HFFc6 (cell line): ENCODE measurements at regions not wholly inside any gene's neighbourhood (a gene's known extent, or its start where the extent isn't known, plus 50 kb on each side); places are given as distances from the start of the nearest gene placed in this dataset.

ENCODE experiments used
- DNase-seq: peaks from one replicate; pipeline ENCODE4 v3.0.0-alpha.2; 2018
- H3K27ac Mint-ChIP-seq: 2 replicates; pipeline ENCODE4 v1.8.0; 2020; ENCODE audit warnings: mild to moderate bottlenecking, mixed read lengths
- H3K27me3 Mint-ChIP-seq: 2 replicates; pipeline ENCODE4 v1.8.0; 2021; ENCODE audit warnings: mild to moderate bottlenecking, moderate library complexity, mixed read lengths; ENCODE audit not compliant: insufficient read depth
- H3K36me3 Mint-ChIP-seq: 2 replicates; pipeline ENCODE4 v1.8.0; 2021; ENCODE audit warnings: low read depth, mixed read lengths
- H3K4me1 Mint-ChIP-seq: 2 replicates; pipeline ENCODE4 v1.8.0; 2020; ENCODE audit warnings: low read depth, mixed read lengths
- H3K4me3 Mint-ChIP-seq: 2 replicates; pipeline ENCODE4 v1.8.0; 2020; ENCODE audit warnings: mild to moderate bottlenecking, moderate library complexity, mixed read lengths
- H3K9me3 Mint-ChIP-seq: 2 replicates; pipeline ENCODE4 v1.8.0; 2020; ENCODE audit warnings: mild to moderate bottlenecking, mixed read lengths
- TF ChIP-seq, protein P1 (sequence below): fragments of 200-600 bp; sonication (generic); IDR thresholded peaks from 2 replicates; pipeline ENCODE4 v1.5.0; 2021; ENCODE audit warnings: antibody characterized with exemption, mild to moderate bottlenecking

DNA sequence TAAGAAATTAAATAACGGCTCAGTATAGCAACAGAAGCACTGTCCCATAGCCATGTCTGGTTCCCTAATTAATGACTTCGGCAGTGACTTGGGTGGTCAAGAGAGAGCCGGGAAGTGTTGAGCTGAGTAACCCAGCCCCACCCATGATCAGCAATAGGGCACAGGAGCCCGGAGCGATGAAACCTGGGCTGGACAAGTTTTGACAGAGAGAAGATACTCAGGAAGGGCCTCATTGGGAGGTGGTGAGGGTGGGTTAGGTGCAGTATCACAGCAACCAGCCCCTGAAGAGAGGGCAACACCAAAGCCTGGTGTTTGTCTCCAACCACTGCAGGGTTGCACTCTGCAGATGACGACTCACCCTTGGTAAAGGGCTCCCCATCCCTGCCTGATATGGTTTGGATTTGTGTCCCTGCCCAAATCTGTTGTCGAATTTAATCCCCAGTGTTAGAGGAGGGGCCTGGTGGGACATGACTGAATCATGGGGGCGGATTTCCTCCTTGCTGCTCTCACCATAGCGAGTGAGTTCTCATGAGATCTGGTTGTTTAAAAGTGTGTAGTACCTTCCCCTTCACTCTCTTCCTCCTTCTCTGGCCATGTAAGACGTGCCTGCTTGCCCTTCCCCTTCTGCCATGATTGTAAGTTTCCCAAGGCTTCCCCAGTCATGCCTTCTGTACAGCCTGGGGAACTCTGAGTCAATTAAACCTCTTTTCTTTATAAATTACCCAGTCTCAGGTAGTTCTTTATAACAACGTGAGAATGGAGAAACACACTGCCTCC lies 124.9 kb upstream of the MED13L start:
- Mint-ChIP-seq H3K36me3 (peaks cover 52% of the 10 kb centered on the region), H3K9me3 (peaks cover 20% of the 10 kb centered on the region), H3K4me3 (no peak overlapping the region), H3K27ac (no peak overlapping the region), H3K4me1 (peaks cover 38% of the 10 kb centered on the region), H3K27me3 (no peaks in the 10 kb centered on the region; the same call in 1 of the 2 replicates)
- TF ChIP-seq, protein P1, sequence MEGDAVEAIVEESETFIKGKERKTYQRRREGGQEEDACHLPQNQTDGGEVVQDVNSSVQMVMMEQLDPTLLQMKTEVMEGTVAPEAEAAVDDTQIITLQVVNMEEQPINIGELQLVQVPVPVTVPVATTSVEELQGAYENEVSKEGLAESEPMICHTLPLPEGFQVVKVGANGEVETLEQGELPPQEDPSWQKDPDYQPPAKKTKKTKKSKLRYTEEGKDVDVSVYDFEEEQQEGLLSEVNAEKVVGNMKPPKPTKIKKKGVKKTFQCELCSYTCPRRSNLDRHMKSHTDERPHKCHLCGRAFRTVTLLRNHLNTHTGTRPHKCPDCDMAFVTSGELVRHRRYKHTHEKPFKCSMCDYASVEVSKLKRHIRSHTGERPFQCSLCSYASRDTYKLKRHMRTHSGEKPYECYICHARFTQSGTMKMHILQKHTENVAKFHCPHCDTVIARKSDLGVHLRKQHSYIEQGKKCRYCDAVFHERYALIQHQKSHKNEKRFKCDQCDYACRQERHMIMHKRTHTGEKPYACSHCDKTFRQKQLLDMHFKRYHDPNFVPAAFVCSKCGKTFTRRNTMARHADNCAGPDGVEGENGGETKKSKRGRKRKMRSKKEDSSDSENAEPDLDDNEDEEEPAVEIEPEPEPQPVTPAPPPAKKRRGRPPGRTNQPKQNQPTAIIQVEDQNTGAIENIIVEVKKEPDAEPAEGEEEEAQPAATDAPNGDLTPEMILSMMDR = no peak
- DNase-seq = no peak

DNA sequence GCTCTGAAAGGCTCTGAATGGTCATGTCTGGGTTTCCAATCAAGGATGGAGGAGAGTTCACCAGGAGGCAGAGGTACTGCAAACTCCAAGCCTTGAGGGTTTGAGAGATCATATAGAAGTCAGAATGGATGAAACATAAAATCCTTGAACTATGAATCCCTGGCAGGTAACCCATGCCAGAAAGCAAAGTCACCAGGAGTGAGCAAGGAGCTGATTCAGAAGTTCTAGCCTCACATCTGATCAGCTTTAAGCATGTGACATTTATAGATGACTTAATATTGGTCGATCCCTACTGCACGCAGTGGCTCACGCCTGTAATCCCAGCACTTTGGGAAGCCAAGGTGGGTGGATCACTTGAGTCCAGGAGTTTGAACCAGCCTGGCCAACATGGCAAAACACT lies 126.1 kb upstream of the MED13L start:
- Mint-ChIP-seq H3K36me3 (peaks cover 42% of the 10 kb centered on the region), H3K27ac (no peak overlapping the region), H3K4me3 (no peak overlapping the region), H3K9me3 (peaks cover 18% of the 10 kb centered on the region), H3K27me3 (no peaks in the 10 kb centered on the region; the same call in 1 of the 2 replicates), H3K4me1 (peaks cover 36% of the 10 kb centered on the region)
- TF ChIP-seq, protein P1 = no peak
- no peak for DNase-seq

DNA sequence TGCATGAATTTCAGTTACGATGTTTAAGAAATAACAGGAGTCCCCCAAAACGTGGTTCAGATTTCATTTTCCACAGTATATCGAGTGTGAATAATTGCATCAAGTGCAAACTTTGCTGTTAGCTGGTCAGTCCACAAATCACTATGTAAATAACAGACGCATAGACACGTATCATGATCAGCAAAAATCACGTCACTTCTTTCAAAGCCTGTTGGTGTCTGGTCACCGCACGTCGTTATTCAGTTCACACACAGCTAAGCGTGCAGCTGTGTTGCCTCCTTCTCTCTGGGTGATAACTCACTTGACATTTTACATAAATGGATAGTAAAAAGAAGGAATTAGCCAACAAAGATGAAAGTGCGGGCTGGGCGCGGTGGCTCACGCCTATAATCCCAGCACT lies 126.8 kb upstream of the MED13L start:
- TF ChIP-seq, protein P1 = no peak
- Mint-ChIP-seq H3K36me3 (peaks cover 35% of the 10 kb centered on the region), H3K4me3 (no peak overlapping the region), H3K4me1 (peaks cover 36% of the 10 kb centered on the region), H3K9me3 (peaks cover 11% of the 10 kb centered on the region), H3K27ac (no peak overlapping the region), H3K27me3 (no peaks in the 10 kb centered on the region; the same call in 1 of the 2 replicates)
- no peak for DNase-seq

DNA sequence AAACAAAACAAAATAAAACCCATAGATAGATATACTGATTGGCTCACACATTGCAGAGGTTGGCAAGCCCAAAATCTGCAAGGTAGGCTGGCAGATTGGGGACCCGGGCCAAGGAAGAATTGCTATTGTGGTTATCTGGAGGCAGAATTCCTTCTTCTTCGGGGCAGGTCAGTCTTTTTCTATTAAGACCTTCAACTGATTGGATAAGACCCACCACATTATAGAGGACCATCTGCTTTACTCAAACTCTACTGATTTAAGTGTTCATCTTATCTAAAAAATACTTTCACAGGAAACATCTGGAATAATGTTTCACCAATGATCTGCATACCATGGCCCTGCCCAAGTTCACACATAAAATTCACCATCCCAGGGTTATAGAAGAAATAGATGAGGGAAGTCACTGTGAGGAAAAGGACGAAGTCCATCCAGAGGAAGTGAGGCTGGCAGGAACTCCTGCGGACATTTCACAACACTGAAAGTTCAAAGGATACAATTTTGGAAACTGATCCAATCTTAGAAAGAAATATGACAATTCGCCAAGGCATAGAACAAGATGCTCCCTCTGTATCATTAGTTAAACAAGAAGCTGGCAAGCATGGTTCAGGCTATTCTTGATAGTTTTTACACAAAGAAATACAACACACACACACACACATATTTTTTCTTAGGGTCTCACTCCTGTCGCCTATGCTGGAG lies 127.6 kb upstream of the MED13L start:
- Mint-ChIP-seq H3K36me3 (peaks cover 27% of the 10 kb centered on the region), H3K27me3 (no peaks in the 10 kb centered on the region; the same call in 1 of the 2 replicates), H3K9me3 (peaks cover 4% of the 10 kb centered on the region; the same call in 1 of the 2 replicates), H3K4me3 (no peak overlapping the region), H3K27ac (no peak overlapping the region), H3K4me1 (peaks cover 43% of the 10 kb centered on the region)
- TF ChIP-seq, protein P1 = no peak
- no peak for DNase-seq

DNA sequence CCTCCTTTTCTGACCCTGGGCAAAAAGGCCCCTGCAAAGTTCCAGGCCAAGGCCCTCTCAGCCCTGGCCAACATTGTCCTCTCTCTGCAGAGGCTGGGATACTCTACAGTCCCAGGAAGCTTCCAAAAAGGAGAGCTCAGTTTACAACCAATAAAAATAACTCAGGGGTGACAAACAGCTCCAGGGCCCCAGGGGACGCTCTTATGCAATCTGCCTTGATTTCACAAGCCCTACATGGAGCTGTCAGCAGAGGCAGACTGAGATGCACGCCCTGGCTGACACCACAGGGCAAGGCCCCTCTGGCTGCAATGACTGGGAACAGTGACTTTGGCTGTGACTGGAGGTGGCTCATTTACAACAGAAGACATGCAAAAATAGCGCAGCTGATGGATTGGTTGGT lies 129.0 kb upstream of the MED13L start:
- DNase-seq = peak; percentile 89
- Mint-ChIP-seq H3K27me3 (no peaks in the 10 kb centered on the region; the same call in none of the 2 replicates), H3K4me1 (peaks cover 53% of the 10 kb centered on the region), H3K9me3 (no peaks in the 10 kb centered on the region), H3K36me3 (peaks cover 15% of the 10 kb centered on the region), H3K27ac (peak overlapping the region; percentile 57), H3K4me3 (peak overlapping the region; percentile 5)
- TF ChIP-seq, protein P1 = peak; percentile 62
